SU-DHL-6 (cell line): ENCODE measurements at regions not wholly inside any gene's neighbourhood (a gene's known extent, or its start where the extent isn't known, plus 50 kb on each side); places are given as distances from the start of the nearest gene placed in this dataset.

Experiments used
- H2AFZ ChIP-seq: fragments of 200-600 bp; sonication (generic); 2 replicates; pipeline ENCODE4 v1.6.1; 2014; ENCODE audit warnings: low read depth, mild to moderate bottlenecking, moderate library complexity, mixed read lengths, antibody characterized with exemption, low read length; ENCODE audit not compliant: severe bottlenecking
- H3F3A ChIP-seq: fragments of 200-600 bp; shearing (Covaris generic); 2 replicates; pipeline ENCODE4 v1.6.0; 2016; ENCODE audit warnings: antibody characterized with exemption, mild to moderate bottlenecking; ENCODE audit not compliant: insufficient read depth
- H3K27ac ChIP-seq: fragments of 200-600 bp; sonication (generic); 2 replicates; pipeline ENCODE4 v1.5.1; 2016; ENCODE audit warnings: low read depth, mild to moderate bottlenecking, low read length, moderate library complexity, mixed read lengths
- H3K27me3 ChIP-seq: fragments of 200-600 bp; sonication (generic), shearing (Covaris generic); 2 replicates; pipeline ENCODE4 v1.6.0; 2014; ENCODE audit warnings: mild to moderate bottlenecking, low read length
- H3K36me3 ChIP-seq: fragments of 200-600 bp; sonication (generic); 2 replicates; pipeline ENCODE4 v1.6.1; 2014; ENCODE audit warnings: mild to moderate bottlenecking, low read length, mixed read lengths
- H3K4me2 ChIP-seq: fragments of 300-600, 200-600 bp; shearing (Covaris generic), sonication (generic); 2 replicates; pipeline ENCODE4 v1.6.0; 2014; ENCODE audit warnings: low read length, low read depth, mild to moderate bottlenecking; ENCODE audit not compliant: poor library complexity, severe bottlenecking
- H3K4me3 ChIP-seq: fragments of 200-600 bp; sonication (generic); 2 replicates; pipeline ENCODE4 v1.5.1; 2014; ENCODE audit warnings: antibody characterized with exemption, low read length, mild to moderate bottlenecking, mixed read lengths; ENCODE audit not compliant: insufficient read depth, poor library complexity, severe bottlenecking
- H3K79me2 ChIP-seq: fragments of 200-600 bp; sonication (generic); 2 replicates; pipeline ENCODE4 v1.6.1; 2014; ENCODE audit warnings: mild to moderate bottlenecking, low read length, moderate library complexity; ENCODE audit not compliant: insufficient read depth
- H3K9ac ChIP-seq: fragments of 200-600 bp; sonication (generic); 2 replicates; pipeline ENCODE4 v1.7.0; 2014; ENCODE audit warnings: mild to moderate bottlenecking, low read length
- H3K9me2 ChIP-seq: fragments of 200-600 bp; sonication (generic); replicated peaks from 2 replicates; pipeline ENCODE4 v1.6.1; 2014; ENCODE audit warnings: low read length; ENCODE audit not compliant: insufficient read depth
- H3K9me3 ChIP-seq: fragments of 200-600 bp; sonication (generic); 2 replicates; pipeline ENCODE4 v1.6.1; 2014; ENCODE audit warnings: low read length, mixed read lengths; ENCODE audit not compliant: insufficient read depth
- H4K20me1 ChIP-seq: fragments of 200-600 bp; sonication (generic); 2 replicates; pipeline ENCODE4 v1.6.1; 2014; ENCODE audit warnings: low read depth, mild to moderate bottlenecking, antibody characterized with exemption, low read length, moderate library complexity, mixed read lengths
- EZH2phosphoT487 ChIP-seq: fragments of 200-600 bp; sonication (generic), shearing (Covaris generic); conservative IDR thresholded peaks from 2 replicates; pipeline ENCODE4 v1.6.1; 2018; ENCODE audit warnings: mild to moderate bottlenecking, antibody characterized with exemption, low read length, moderate library complexity, mixed read lengths
- TF ChIP-seq, protein P1 (sequence below): fragments of 200-600 bp; sonication (generic); IDR thresholded peaks from one replicate; pipeline ENCODE4 v1.5.1; 2017; ENCODE audit warnings: antibody characterized with exemption, mild to moderate bottlenecking, low read length, moderate library complexity; ENCODE audit not compliant: insufficient read depth, poor library complexity, severe bottlenecking

DNA sequence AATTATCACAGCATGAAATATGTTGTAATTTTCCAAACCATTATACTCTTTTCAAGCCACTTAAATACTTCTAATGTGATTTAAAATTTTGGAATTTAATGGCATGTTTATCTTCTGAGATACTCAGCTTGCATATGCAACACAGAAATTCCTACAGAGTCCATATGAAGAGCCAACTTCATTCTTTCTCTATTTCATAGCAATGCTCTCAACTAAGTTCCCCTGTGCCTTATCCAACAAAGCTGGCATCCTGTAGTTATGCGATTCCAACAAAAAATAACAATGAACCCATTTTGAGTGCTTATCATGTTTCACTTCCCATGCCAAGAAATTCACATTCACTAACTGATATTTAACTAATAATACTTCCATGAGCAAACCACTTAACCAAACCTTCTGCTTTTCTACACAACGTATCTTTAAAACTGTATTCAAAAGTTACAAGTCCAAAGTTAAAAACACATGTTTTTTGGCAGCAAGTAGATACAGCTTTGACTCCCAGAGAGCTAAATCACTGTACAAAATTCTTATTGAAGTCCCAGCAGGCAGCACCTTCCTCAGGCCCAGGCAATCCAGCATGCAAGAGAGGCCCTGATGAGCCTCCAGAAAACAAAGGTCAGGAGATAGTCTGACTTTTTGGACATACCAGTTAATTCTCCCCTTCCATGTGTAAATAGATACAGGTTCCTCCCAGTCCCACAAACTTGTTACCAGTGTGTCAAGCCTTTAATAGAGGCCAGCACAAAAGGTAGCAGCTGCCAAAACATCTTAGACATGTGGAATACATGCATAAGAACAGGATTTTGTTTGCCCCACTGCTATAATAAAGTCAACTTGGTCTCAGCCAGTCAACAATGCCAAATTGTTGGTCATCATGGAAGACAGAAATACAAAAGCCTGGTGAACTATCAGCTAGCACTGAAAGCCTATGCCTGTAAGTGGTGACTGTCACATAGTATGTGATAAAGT is 113.1 kb upstream of the WDR75 start:
- H3K79me2 ChIP-seq: no peaks in the 10 kb centered on the region
- H3K27me3 ChIP-seq: no peaks in the 10 kb centered on the region
- H3K9me2 ChIP-seq: no peaks in the 10 kb centered on the region
- H3K27ac ChIP-seq: no peak overlapping the region
- no peaks in the 10 kb centered on the region for H3K36me3 ChIP-seq
- no peak overlapping the region for H3K4me2 ChIP-seq
- H3K9me3 ChIP-seq: no peaks in the 10 kb centered on the region
- H3K9ac ChIP-seq: no peak overlapping the region
- H2AFZ ChIP-seq: no peak overlapping the region
- TF ChIP-seq, protein P1, sequence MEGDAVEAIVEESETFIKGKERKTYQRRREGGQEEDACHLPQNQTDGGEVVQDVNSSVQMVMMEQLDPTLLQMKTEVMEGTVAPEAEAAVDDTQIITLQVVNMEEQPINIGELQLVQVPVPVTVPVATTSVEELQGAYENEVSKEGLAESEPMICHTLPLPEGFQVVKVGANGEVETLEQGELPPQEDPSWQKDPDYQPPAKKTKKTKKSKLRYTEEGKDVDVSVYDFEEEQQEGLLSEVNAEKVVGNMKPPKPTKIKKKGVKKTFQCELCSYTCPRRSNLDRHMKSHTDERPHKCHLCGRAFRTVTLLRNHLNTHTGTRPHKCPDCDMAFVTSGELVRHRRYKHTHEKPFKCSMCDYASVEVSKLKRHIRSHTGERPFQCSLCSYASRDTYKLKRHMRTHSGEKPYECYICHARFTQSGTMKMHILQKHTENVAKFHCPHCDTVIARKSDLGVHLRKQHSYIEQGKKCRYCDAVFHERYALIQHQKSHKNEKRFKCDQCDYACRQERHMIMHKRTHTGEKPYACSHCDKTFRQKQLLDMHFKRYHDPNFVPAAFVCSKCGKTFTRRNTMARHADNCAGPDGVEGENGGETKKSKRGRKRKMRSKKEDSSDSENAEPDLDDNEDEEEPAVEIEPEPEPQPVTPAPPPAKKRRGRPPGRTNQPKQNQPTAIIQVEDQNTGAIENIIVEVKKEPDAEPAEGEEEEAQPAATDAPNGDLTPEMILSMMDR: no peak
- H3K4me3 ChIP-seq: no peak overlapping the region
- H4K20me1 ChIP-seq: no peaks in the 10 kb centered on the region
- no peaks in the 10 kb centered on the region for H3F3A ChIP-seq

DNA sequence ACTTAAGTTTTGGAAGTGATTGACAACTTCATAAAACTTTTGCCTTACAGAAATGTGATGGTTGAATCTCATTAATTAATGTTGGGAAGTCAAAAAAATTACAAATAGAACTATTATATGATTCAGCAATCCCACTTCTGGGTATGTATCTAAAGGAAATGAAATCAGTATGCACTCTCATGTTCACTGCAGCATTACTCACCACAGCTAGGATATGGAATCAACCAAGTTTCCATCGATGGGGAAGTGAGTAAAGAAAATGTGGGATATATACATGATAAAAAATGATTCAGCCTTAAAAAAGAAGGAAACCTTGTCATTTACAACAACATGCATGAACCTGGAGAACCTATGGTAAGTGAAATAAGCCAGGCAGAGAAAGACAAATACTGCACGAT is 112.4 kb upstream of the WDR75 start:
- no peak overlapping the region for H3K4me2 ChIP-seq
- no peaks in the 10 kb centered on the region for H4K20me1 ChIP-seq
- H3K9ac ChIP-seq: no peak overlapping the region
- H3K9me2 ChIP-seq: no peaks in the 10 kb centered on the region
- TF ChIP-seq EZH2phosphoT487: no peak
- TF ChIP-seq, protein P1: no peak
- no peak overlapping the region for H2AFZ ChIP-seq
- no peaks in the 10 kb centered on the region for H3K36me3 ChIP-seq
- H3K27ac ChIP-seq: no peak overlapping the region
- H3K27me3 ChIP-seq: no peaks in the 10 kb centered on the region
- H3F3A ChIP-seq: no peaks in the 10 kb centered on the region
- no peak overlapping the region for H3K4me3 ChIP-seq
- H3K9me3 ChIP-seq: no peaks in the 10 kb centered on the region
- H3K79me2 ChIP-seq: no peaks in the 10 kb centered on the region

DNA sequence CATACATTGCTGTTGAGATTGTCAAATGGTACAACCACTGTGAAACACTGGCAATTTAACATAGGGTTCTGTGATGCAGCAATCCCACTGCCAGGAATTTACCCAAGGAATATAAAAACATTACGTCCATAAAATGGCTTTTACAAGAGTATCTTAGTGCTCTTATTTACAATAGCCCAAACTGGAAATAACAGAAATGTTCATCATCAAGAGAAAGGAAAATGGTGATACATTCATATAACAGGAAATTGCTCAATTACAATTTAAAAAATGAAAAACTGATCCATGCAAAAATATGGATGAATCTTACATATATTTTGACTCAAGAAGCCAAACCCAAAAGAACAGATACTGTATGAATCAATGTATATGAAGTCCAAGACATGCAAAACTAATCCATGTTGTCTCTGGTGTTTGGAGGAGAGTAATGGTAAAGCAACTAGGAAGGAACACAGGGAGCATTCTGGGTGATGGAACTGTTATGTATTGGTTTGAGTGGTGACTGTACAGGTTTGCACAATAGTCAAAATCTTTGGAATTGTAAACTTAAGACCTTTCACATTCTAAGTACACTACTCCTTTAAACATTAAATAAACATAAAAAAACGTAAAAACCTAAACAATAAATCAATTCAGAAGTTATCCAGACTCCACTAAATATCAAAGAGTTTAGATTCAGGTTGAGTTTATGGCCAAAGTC is 104.8 kb upstream of the WDR75 start:
- H2AFZ ChIP-seq: no peak overlapping the region
- H3K4me2 ChIP-seq: no peak overlapping the region

More for the DNA sequence above, 104.8 kb upstream of the WDR75 start:
- Histone ChIP-seq H3K79me2 (no peaks in the 10 kb centered on the region), H4K20me1 (no peaks in the 10 kb centered on the region), H3K9me3 (no peaks in the 10 kb centered on the region), H3K9me2 (no peaks in the 10 kb centered on the region), H3K36me3 (no peaks in the 10 kb centered on the region), H3K4me3 (no peak overlapping the region), H3K9ac (no peak overlapping the region), H3F3A (no peaks in the 10 kb centered on the region), H3K27ac (no peak overlapping the region), H3K27me3 (no peaks in the 10 kb centered on the region)
- TF ChIP-seq, protein P1: no peak
